Karpas-422 (cell line): ENCODE measurements at regions not wholly inside any gene's neighbourhood (a gene's known extent, or its start where the extent isn't known, plus 50 kb on each side); places are given as distances from the start of the nearest gene placed in this dataset.
"Not testable (repeated sequence)": the region's sequence is repeated elsewhere in the genome, so short reads cannot be mapped to it uniquely, and the experiment has no call there.

Experiments used
- DNase-seq: peaks from one replicate; pipeline ENCODE4 v3.0.0-alpha.2; 2015
- H2AFZ ChIP-seq: fragments of 200-600 bp; sonication (generic); 2 replicates; pipeline ENCODE4 v1.6.1; 2014; ENCODE audit warnings: antibody characterized with exemption, low read length, mixed read lengths
- H3K27ac ChIP-seq: fragments of 200-600 bp; sonication (generic); 2 replicates; pipeline ENCODE4 v1.5.1; 2014; ENCODE audit warnings: mild to moderate bottlenecking, low read length, moderate library complexity
- H3K27me3 ChIP-seq: fragments of 200-600 bp; sonication (generic); 2 replicates; pipeline ENCODE4 v1.6.1; 2014; ENCODE audit warnings: low read length, mixed read lengths
- H3K36me3 ChIP-seq: fragments of 200-600 bp; sonication (generic); 2 replicates; pipeline ENCODE4 v1.6.1; 2014; ENCODE audit warnings: low read length, mixed read lengths; ENCODE audit not compliant: insufficient read depth
- H3K4me1 ChIP-seq: fragments of 200-600 bp; sonication (generic); 2 replicates; pipeline ENCODE4 v1.6.1; 2014; ENCODE audit warnings: mild to moderate bottlenecking, low read length, mixed read lengths
- H3K4me2 ChIP-seq: fragments of 200-600 bp; sonication (generic); 2 replicates; pipeline ENCODE4 v1.6.1; 2014; ENCODE audit warnings: low read length, low read depth, mild to moderate bottlenecking; ENCODE audit not compliant: poor library complexity, severe bottlenecking
- H3K4me3 ChIP-seq: fragments of 200-600 bp; sonication (generic); 2 replicates; pipeline ENCODE4 v1.5.1; 2014; ENCODE audit warnings: mild to moderate bottlenecking, antibody characterized with exemption, low read length, mixed read lengths
- H3K79me2 ChIP-seq: fragments of 200-600 bp; sonication (generic); 2 replicates; pipeline ENCODE4 v1.6.1; 2014; ENCODE audit warnings: mild to moderate bottlenecking, low read length, mixed read lengths
- H3K9ac ChIP-seq: fragments of 200-600 bp; sonication (generic); 2 replicates; pipeline ENCODE4 v1.6.0; 2014; ENCODE audit warnings: low read length
- H3K9me2 ChIP-seq: fragments of 200-600 bp; sonication (generic), shearing (Covaris generic); replicated peaks from 2 replicates; pipeline ENCODE4 v1.6.0; 2014; ENCODE audit warnings: mild to moderate bottlenecking, low read length, moderate library complexity; ENCODE audit not compliant: insufficient read depth
- H3K9me3 ChIP-seq: fragments of 300-700, 200-600 bp; sonication (generic); 2 replicates; pipeline ENCODE4 v1.6.1; 2014; ENCODE audit warnings: low read length, mixed read lengths
- H4K20me1 ChIP-seq: fragments of 200-600 bp; sonication (generic); 2 replicates; pipeline ENCODE4 v1.6.1; 2014; ENCODE audit warnings: mild to moderate bottlenecking, antibody characterized with exemption, low read length, low read depth; ENCODE audit not compliant: insufficient read depth

DNA sequence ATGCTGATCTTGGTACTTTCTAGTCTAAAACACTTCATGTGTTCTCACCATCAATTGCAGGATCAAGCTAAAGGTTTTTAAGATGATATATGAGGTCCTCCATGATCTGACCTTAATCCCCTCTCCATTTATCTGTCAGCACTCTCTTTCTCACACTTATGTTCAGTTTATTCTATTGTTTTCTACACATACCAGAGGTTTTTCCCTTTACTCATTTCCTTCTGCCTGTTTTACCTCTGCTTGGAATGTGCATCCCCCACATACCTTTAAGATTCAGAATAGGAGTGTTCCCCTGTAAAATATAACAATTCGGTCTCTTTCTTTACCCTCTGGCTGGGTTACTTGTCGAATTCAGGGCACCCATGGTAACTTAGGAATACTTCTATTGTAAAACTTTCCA, 219.1 kb upstream of the PKP2 start:
- Histone ChIP-seq H3K4me3 (no peak overlapping the region), H4K20me1 (no peaks in the 10 kb centered on the region), H3K9ac (no peak overlapping the region), H3K4me1 (no peaks in the 10 kb centered on the region), H2AFZ (no peak overlapping the region), H3K36me3 (no peaks in the 10 kb centered on the region), H3K79me2 (no peaks in the 10 kb centered on the region), H3K27ac (no peak overlapping the region), H3K9me3 (peaks cover 4% of the 10 kb centered on the region; the same call in 1 of the 2 replicates), H3K27me3 (no peaks in the 10 kb centered on the region), H3K4me2 (no peak overlapping the region), H3K9me2 (no peaks in the 10 kb centered on the region)
- DNase-seq = no peak

DNA sequence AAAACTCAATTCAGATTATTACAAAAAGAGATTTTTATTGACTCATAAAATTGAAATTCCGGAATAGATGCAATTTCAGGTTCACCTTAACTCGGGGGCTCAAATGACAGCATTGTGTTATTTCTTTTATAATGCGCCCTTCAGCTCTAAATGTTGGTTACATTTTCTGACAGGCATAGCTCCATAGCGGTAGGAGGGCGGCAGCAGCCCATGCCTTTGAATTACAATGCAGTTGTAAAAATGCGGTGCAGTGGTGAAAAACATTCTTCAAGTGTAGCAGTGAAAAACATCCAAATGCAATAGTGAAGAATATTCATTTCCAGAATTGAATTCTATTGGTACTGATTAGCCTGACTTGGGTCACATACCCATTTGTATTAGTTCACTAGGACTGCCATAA, 215.3 kb upstream of the PKP2 start:
- H4K20me1 ChIP-seq = no peaks in the 10 kb centered on the region
- H3K9me2 ChIP-seq = no peaks in the 10 kb centered on the region
- no peaks in the 10 kb centered on the region for H3K79me2 ChIP-seq
- no peaks in the 10 kb centered on the region for H3K4me1 ChIP-seq
- H3K27me3 ChIP-seq = no peaks in the 10 kb centered on the region
- peaks cover 4% of the 10 kb centered on the region; the same call in 1 of the 2 replicates for H3K9me3 ChIP-seq
- H3K36me3 ChIP-seq = no peaks in the 10 kb centered on the region
- no peak overlapping the region for H3K27ac ChIP-seq
- H2AFZ ChIP-seq = no peak overlapping the region
- DNase-seq = no peak
- no peak overlapping the region for H3K9ac ChIP-seq
- H3K4me3 ChIP-seq = no peak overlapping the region
- no peak overlapping the region for H3K4me2 ChIP-seq

DNA sequence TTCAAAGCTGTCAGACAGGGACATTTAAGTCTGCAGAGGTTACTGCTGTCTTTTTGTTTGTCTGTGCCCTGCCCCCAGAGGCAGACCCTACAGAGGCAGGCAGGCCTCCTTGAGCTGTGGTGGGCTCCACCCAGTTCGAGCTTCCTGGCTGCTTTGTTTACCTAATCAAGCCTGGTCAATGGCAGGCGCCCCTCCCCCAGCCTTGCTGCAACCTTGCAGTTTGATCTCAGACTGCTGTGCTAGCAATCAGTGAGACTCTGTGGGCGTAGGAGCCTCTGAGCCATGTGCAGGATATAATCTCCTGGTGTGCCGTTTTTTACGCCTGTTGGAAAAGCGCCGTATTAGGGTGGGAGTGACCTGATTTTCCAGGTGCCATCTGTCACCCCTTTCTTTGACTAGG, 211.2 kb upstream of the PKP2 start:
- not testable (repeated sequence) for H3K27ac ChIP-seq, H3K4me1 ChIP-seq, H3K79me2 ChIP-seq

DNA sequence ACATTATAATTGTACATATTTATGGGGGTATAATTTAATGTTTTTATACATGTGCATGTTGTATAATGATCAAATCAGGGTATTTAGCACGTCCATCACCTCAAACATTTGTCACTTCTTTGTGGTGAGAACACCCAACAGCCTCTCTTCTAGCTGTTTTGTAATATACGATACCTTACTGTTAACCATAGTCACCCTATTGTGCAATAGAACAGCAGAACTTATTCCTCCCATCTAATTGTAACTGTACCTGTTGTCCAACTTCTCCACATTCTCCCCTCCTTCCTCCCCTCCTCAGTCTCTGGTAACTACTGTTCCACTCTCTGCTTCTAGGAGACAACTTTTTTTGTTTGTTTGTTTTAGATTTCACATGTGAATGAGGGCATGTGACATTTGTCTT, 197.0 kb upstream of the PKP2 start:
- Histone ChIP-seq H3K27ac (no peak overlapping the region), H2AFZ (no peak overlapping the region), H3K27me3 (no peaks in the 10 kb centered on the region), H3K9me2 (no peaks in the 10 kb centered on the region), H3K9ac (no peak overlapping the region), H3K4me1 (no peaks in the 10 kb centered on the region), H3K36me3 (no peaks in the 10 kb centered on the region), H3K79me2 (no peaks in the 10 kb centered on the region), H3K4me2 (no peak overlapping the region), H3K9me3 (no peaks in the 10 kb centered on the region), H3K4me3 (no peak overlapping the region), H4K20me1 (no peaks in the 10 kb centered on the region)
- DNase-seq = no peak

More for the DNA sequence above, 211.2 kb upstream of the PKP2 start:
- not testable (repeated sequence) for H3K27me3 ChIP-seq, H2AFZ ChIP-seq, H3K36me3 ChIP-seq, H3K9me2 ChIP-seq, DNase-seq, H3K4me3 ChIP-seq, H3K4me2 ChIP-seq, H4K20me1 ChIP-seq, H3K9ac ChIP-seq, H3K9me3 ChIP-seq

DNA sequence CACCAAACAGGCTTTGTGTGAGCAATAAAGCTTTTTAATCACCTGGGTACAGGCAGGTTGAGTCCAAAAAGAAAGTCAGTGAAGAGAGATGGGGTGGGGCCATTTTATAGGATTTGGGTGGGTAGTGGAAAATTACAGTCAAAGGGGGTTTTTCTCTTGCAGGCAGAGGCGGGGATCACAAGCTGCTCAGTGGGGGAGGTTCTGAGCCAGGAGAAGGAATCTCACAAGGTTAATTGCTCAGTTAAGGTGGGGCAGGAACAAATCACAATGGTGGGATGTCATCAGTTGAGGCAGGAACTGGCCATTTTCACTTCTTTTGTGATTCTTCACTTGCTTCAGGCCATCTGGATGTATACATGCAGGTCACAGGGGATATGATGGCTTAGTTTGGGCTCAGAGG, 191.3 kb upstream of the PKP2 start:
- H2AFZ ChIP-seq, H3K9me3 ChIP-seq, H3K4me3 ChIP-seq, H3K4me1 ChIP-seq, H3K9ac ChIP-seq, DNase-seq, H3K27ac ChIP-seq, H3K4me2 ChIP-seq, H3K79me2 ChIP-seq, H4K20me1 ChIP-seq, H3K9me2 ChIP-seq, H3K27me3 ChIP-seq, H3K36me3 ChIP-seq: not testable (repeated sequence)

DNA sequence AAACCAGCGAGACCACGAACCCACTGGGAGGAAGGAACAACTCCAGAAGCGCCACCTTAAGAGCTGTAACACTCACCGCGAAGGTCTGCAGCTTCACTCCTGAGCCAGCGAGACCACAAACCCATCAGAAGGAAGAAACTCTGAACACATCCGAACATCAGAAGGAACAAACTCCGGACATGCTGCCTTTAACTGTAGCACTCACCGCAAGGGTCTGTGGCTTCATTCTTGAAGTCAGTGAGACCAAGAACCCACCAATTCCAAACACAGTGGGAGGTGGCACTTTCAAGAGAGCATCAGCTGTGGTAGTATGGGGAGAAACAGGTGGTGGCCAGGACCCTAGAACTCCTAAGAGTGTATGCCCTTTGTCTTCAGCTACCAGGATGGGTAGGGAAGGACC, 179.8 kb upstream of the PKP2 start:
- not testable (repeated sequence) for H3K4me1 ChIP-seq, H3K9ac ChIP-seq, H3K4me2 ChIP-seq, H3K9me3 ChIP-seq, H3K9me2 ChIP-seq, H3K27me3 ChIP-seq, H3K27ac ChIP-seq, H3K79me2 ChIP-seq, DNase-seq, H3K4me3 ChIP-seq, H3K36me3 ChIP-seq, H4K20me1 ChIP-seq, H2AFZ ChIP-seq

DNA sequence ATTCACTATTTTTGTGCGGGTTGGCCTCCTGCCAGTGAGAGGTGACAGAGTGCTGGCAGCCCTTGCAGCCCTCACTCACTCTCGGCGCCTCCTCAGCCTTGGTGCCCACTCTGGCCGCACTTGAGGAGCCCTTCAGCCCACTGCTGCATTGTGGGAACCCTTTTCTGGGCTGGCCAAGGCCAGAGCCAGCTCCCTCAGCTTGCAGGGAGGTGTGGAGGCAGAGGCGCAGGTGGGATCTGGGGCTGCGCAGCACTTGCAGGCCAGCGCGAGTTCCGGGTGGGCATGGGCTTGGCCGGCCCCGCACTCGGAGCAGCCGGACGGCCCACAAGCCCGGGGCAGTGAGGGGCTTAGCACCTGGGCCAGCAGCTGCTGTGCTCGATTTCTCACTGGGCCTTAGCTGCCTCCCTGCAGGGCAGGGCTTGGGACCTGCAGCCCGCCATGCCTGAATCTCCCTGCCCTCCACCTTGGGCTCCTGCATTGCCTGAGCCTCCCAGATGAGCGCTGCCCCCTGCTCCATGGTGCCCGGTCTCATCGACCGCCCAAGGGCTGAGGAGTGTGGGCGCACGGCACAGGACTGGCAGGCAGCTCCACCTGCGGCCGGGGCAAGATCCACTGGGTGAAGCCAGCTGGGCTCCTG, 178.7 kb upstream of the PKP2 start:
- not testable (repeated sequence) for H2AFZ ChIP-seq, H3K9ac ChIP-seq, H3K79me2 ChIP-seq, H3K4me2 ChIP-seq, H3K9me3 ChIP-seq, H3K27ac ChIP-seq, DNase-seq, H3K9me2 ChIP-seq, H3K27me3 ChIP-seq, H3K36me3 ChIP-seq, H4K20me1 ChIP-seq, H3K4me3 ChIP-seq, H3K4me1 ChIP-seq

DNA sequence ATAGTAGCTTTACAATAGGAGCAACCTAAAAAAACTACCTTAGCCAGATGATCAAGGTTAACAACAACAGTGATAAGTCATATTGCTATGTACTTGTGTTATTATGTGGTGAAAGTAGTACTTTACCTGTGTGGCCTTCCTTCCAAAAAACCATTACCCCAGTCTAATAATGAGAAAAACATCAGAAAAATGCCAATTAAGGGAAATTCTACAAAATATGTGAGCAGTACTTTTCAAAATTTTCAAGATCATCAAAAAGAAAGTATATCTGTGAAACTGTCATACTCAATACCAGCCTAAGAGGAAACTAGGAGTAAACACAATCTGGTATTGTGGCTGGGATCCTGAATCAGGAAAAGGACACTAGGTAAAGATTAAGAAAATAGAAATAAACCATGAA, 165.3 kb upstream of the PKP2 start:
- Histone ChIP-seq H2AFZ (no peak overlapping the region), H3K9me2 (no peaks in the 10 kb centered on the region), H3K27me3 (no peaks in the 10 kb centered on the region), H4K20me1 (no peaks in the 10 kb centered on the region), H3K27ac (no peak overlapping the region), H3K79me2 (no peaks in the 10 kb centered on the region), H3K4me2 (no peak overlapping the region), H3K9me3 (no peaks in the 10 kb centered on the region; the same call in none of the 2 replicates), H3K4me1 (no peaks in the 10 kb centered on the region), H3K4me3 (no peak overlapping the region), H3K36me3 (no peaks in the 10 kb centered on the region), H3K9ac (no peak overlapping the region)
- DNase-seq = no peak

DNA sequence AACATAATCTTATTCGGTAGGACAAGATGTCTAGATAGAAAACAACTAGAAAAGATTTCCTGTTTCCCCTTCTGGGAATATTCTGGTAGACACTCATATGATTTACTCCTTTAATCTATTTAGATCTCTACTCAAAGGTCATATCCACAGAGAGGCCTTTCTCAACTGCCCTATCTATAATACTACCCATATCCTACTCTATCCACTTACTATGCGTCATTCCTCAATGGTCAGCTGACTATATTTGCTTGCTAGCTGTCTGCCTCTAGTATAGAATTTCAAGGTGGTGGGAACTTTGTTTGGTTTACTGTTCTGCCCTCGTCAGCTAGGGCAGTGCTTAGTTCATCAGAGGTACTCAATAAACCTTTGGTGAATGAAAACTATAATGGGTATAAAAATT, 157.8 kb upstream of the PKP2 start:
- DNase-seq = no peak
- Histone ChIP-seq H3K4me1 (no peaks in the 10 kb centered on the region), H3K79me2 (no peaks in the 10 kb centered on the region)

More for the DNA sequence above, 157.8 kb upstream of the PKP2 start:
- no peaks in the 10 kb centered on the region for H3K9me3 ChIP-seq
- H3K27ac ChIP-seq = no peak overlapping the region
- H3K27me3 ChIP-seq = no peaks in the 10 kb centered on the region
- H3K4me3 ChIP-seq = no peak overlapping the region
- no peak overlapping the region for H3K4me2 ChIP-seq
- H3K36me3 ChIP-seq = no peaks in the 10 kb centered on the region
- no peaks in the 10 kb centered on the region for H4K20me1 ChIP-seq
- H3K9me2 ChIP-seq = no peaks in the 10 kb centered on the region
- no peak overlapping the region for H2AFZ ChIP-seq
- no peak overlapping the region for H3K9ac ChIP-seq
